ENCODE measurements at regions not wholly inside any gene's neighbourhood (a gene's known extent, or its start where the extent isn't known, plus 50 kb on each side); places are given as distances from the start of the nearest gene placed in this dataset.

GRCh38 chr10:28151636-28152035, 151.2 kb downstream of the MPP7 start:
- H3K9me3 ChIP-seq (ENCODE audit: control insufficient read depth in 2 of 2, insufficient read depth in 1 of 2, low read depth in 1 of 2, low read length in 1 of 2): no peaks in the 10 kb centered on the region
- no peaks in the 10 kb centered on the region for H3K4me1 ChIP-seq (ENCODE audit: control insufficient read depth in 2 of 2, insufficient read depth in 2 of 2, low read length in 1 of 2)
- H3K27ac ChIP-seq (ENCODE audit: low read depth in 2 of 2, low read length in 1 of 2): no peak overlapping the region
- H3K4me3 ChIP-seq (ENCODE audit: low read depth in 1 of 2, low read length in 2 of 2): no peak overlapping the region
- H3K27me3 ChIP-seq (ENCODE audit: control insufficient read depth in 1 of 2, insufficient read depth in 2 of 2, low read length in 2 of 2): no peaks in the 10 kb centered on the region
- H3K36me3 ChIP-seq (ENCODE audit: control insufficient read depth in 2 of 2, insufficient read depth in 2 of 2, low read length in 1 of 2): peaks cover 0 to 3% of the 10 kb centered on the region in 2 donors
- WGBS, 2 donors: 86 to 89% methylated on average over 3 of the region's 3 CpGs

GRCh38 chr10:28149746-28150145, 150.9 kb upstream of the ODAD2 start:
- whole genome bisulfite sequencing, 2 donors: 94 to 95% methylated on average over 7 of the region's 7 CpGs
- Histone ChIP-seq H3K4me3 (ENCODE audit: low read depth in 1 of 2, low read length in 2 of 2) (no peak overlapping the region), H3K36me3 (ENCODE audit: control insufficient read depth in 2 of 2, insufficient read depth in 2 of 2, low read length in 1 of 2) (peaks cover 0 to 3% of the 10 kb centered on the region in 2 donors), H3K9me3 (ENCODE audit: control insufficient read depth in 2 of 2, insufficient read depth in 1 of 2, low read depth in 1 of 2, low read length in 1 of 2) (no peaks in the 10 kb centered on the region), H3K4me1 (ENCODE audit: control insufficient read depth in 2 of 2, insufficient read depth in 2 of 2, low read length in 1 of 2) (no peaks in the 10 kb centered on the region), H3K27ac (ENCODE audit: low read depth in 2 of 2, low read length in 1 of 2) (no peak overlapping the region), H3K27me3 (ENCODE audit: control insufficient read depth in 1 of 2, insufficient read depth in 2 of 2, low read length in 2 of 2) (no peaks in the 10 kb centered on the region)

- Histone ChIP-seq H3K27ac (ENCODE audit: low read depth in 2 of 2, low read length in 1 of 2) (no peak overlapping the region), H3K9me3 (ENCODE audit: control insufficient read depth in 2 of 2, insufficient read depth in 1 of 2, low read depth in 1 of 2, low read length in 1 of 2) (no peaks in the 10 kb centered on the region), H3K36me3 (ENCODE audit: control insufficient read depth in 2 of 2, insufficient read depth in 2 of 2, low read length in 1 of 2) (peaks cover 0 to 3% of the 10 kb centered on the region in 2 donors), H3K27me3 (ENCODE audit: control insufficient read depth in 1 of 2, insufficient read depth in 2 of 2, low read length in 2 of 2) (no peaks in the 10 kb centered on the region), H3K4me3 (ENCODE audit: low read depth in 1 of 2, low read length in 2 of 2) (no peak overlapping the region), H3K4me1 (ENCODE audit: control insufficient read depth in 2 of 2, insufficient read depth in 2 of 2, low read length in 1 of 2) (no peaks in the 10 kb centered on the region)
- WGBS, 2 donors: 80 to 88% methylated on average over 4 of the region's 4 CpGs
Measured at GRCh38 chr10:28147706-28148105, 148.8 kb upstream of the ODAD2 start.

- no peak overlapping the region for H3K4me3 ChIP-seq (ENCODE audit: low read depth in 1 of 2, low read length in 2 of 2)
- H3K27ac ChIP-seq (ENCODE audit: low read depth in 2 of 2, low read length in 1 of 2): no peak overlapping the region
- H3K9me3 ChIP-seq (ENCODE audit: control insufficient read depth in 2 of 2, insufficient read depth in 1 of 2, low read depth in 1 of 2, low read length in 1 of 2): no peaks in the 10 kb centered on the region
- H3K36me3 ChIP-seq (ENCODE audit: control insufficient read depth in 2 of 2, insufficient read depth in 2 of 2, low read length in 1 of 2): no peaks in the 10 kb centered on the region
- no peaks in the 10 kb centered on the region for H3K4me1 ChIP-seq (ENCODE audit: control insufficient read depth in 2 of 2, insufficient read depth in 2 of 2, low read length in 1 of 2)
- H3K27me3 ChIP-seq (ENCODE audit: control insufficient read depth in 1 of 2, insufficient read depth in 2 of 2, low read length in 2 of 2): no peaks in the 10 kb centered on the region
- WGBS, 2 donors: 90 to 94% methylated on average over 2 of the region's 2 CpGs
Measured at GRCh38 chr10:28139138-28139537, 140.3 kb upstream of the ODAD2 start.

GRCh38 chr10:28137907-28138880, 139.3 kb upstream of the ODAD2 start:
- Histone ChIP-seq H3K27ac (ENCODE audit: low read depth in 2 of 2, low read length in 1 of 2) (no peak overlapping the region), H3K9me3 (ENCODE audit: control insufficient read depth in 2 of 2, insufficient read depth in 1 of 2, low read depth in 1 of 2, low read length in 1 of 2) (no peaks in the 10 kb centered on the region), H3K4me1 (ENCODE audit: control insufficient read depth in 2 of 2, insufficient read depth in 2 of 2, low read length in 1 of 2) (no peaks in the 10 kb centered on the region), H3K36me3 (ENCODE audit: control insufficient read depth in 2 of 2, insufficient read depth in 2 of 2, low read length in 1 of 2) (no peaks in the 10 kb centered on the region), H3K4me3 (ENCODE audit: low read depth in 1 of 2, low read length in 2 of 2) (no peak overlapping the region), H3K27me3 (ENCODE audit: control insufficient read depth in 1 of 2, insufficient read depth in 2 of 2, low read length in 2 of 2) (no peaks in the 10 kb centered on the region)
- WGBS, 2 donors: 58 to 70% methylated on average over 1 of the region's 1 CpG

- Histone ChIP-seq H3K36me3 (ENCODE audit: control insufficient read depth in 2 of 2, insufficient read depth in 2 of 2, low read length in 1 of 2) (no peaks in the 10 kb centered on the region), H3K9me3 (ENCODE audit: control insufficient read depth in 2 of 2, insufficient read depth in 1 of 2, low read depth in 1 of 2, low read length in 1 of 2) (no peaks in the 10 kb centered on the region), H3K27ac (ENCODE audit: low read depth in 2 of 2, low read length in 1 of 2) (no peak overlapping the region), H3K27me3 (ENCODE audit: control insufficient read depth in 1 of 2, insufficient read depth in 2 of 2, low read length in 2 of 2) (no peaks in the 10 kb centered on the region), H3K4me3 (ENCODE audit: low read depth in 1 of 2, low read length in 2 of 2) (no peak overlapping the region), H3K4me1 (ENCODE audit: control insufficient read depth in 2 of 2, insufficient read depth in 2 of 2, low read length in 1 of 2) (no peaks in the 10 kb centered on the region)
Measured at GRCh38 chr10:28135258-28135657, 136.4 kb upstream of the ODAD2 start.

GRCh38 chr10:28130267-28130666, 131.4 kb upstream of the ODAD2 start:
- WGBS, 2 donors: 59 to 69% methylated on average over 3 of the region's 3 CpGs

GRCh38 chr10:28127881-28128280, 129.0 kb upstream of the ODAD2 start:
- Histone ChIP-seq H3K9me3 (ENCODE audit: control insufficient read depth in 2 of 2, insufficient read depth in 1 of 2, low read depth in 1 of 2, low read length in 1 of 2) (no peaks in the 10 kb centered on the region), H3K4me3 (ENCODE audit: low read depth in 1 of 2, low read length in 2 of 2) (no peak overlapping the region), H3K36me3 (ENCODE audit: control insufficient read depth in 2 of 2, insufficient read depth in 2 of 2, low read length in 1 of 2) (peaks cover 0 to 2% of the 10 kb centered on the region in 2 donors), H3K27me3 (ENCODE audit: control insufficient read depth in 1 of 2, insufficient read depth in 2 of 2, low read length in 2 of 2) (no peaks in the 10 kb centered on the region), H3K4me1 (ENCODE audit: control insufficient read depth in 2 of 2, insufficient read depth in 2 of 2, low read length in 1 of 2) (no peaks in the 10 kb centered on the region), H3K27ac (ENCODE audit: low read depth in 2 of 2, low read length in 1 of 2) (no peak overlapping the region)
- 97% methylated on average over 3 of the region's 3 CpGs for WGBS, 2 donors

More at GRCh38 chr10:28130267-28130666, 131.4 kb upstream of the ODAD2 start:
- Histone ChIP-seq H3K27me3 (ENCODE audit: control insufficient read depth in 1 of 2, insufficient read depth in 2 of 2, low read length in 2 of 2) (no peaks in the 10 kb centered on the region), H3K27ac (ENCODE audit: low read depth in 2 of 2, low read length in 1 of 2) (no peak overlapping the region), H3K36me3 (ENCODE audit: control insufficient read depth in 2 of 2, insufficient read depth in 2 of 2, low read length in 1 of 2) (no peaks in the 10 kb centered on the region), H3K9me3 (ENCODE audit: control insufficient read depth in 2 of 2, insufficient read depth in 1 of 2, low read depth in 1 of 2, low read length in 1 of 2) (no peaks in the 10 kb centered on the region), H3K4me1 (ENCODE audit: control insufficient read depth in 2 of 2, insufficient read depth in 2 of 2, low read length in 1 of 2) (no peaks in the 10 kb centered on the region), H3K4me3 (ENCODE audit: low read depth in 1 of 2, low read length in 2 of 2) (no peak overlapping the region)

- Histone ChIP-seq H3K9me3 (ENCODE audit: control insufficient read depth in 2 of 2, insufficient read depth in 1 of 2, low read depth in 1 of 2, low read length in 1 of 2) (no peaks in the 10 kb centered on the region), H3K36me3 (ENCODE audit: control insufficient read depth in 2 of 2, insufficient read depth in 2 of 2, low read length in 1 of 2) (peaks cover 0 to 2% of the 10 kb centered on the region in 2 donors), H3K27me3 (ENCODE audit: control insufficient read depth in 1 of 2, insufficient read depth in 2 of 2, low read length in 2 of 2) (no peaks in the 10 kb centered on the region), H3K27ac (ENCODE audit: low read depth in 2 of 2, low read length in 1 of 2) (no peak overlapping the region), H3K4me1 (ENCODE audit: control insufficient read depth in 2 of 2, insufficient read depth in 2 of 2, low read length in 1 of 2) (no peaks in the 10 kb centered on the region), H3K4me3 (ENCODE audit: low read depth in 1 of 2, low read length in 2 of 2) (no peak overlapping the region)
Measured at GRCh38 chr10:28125701-28126100, 126.8 kb upstream of the ODAD2 start.

GRCh38 chr10:28120795-28121194, 121.9 kb upstream of the ODAD2 start:
- Histone ChIP-seq H3K4me1 (ENCODE audit: control insufficient read depth in 2 of 2, insufficient read depth in 2 of 2, low read length in 1 of 2) (no peaks in the 10 kb centered on the region), H3K4me3 (ENCODE audit: low read depth in 1 of 2, low read length in 2 of 2) (no peak overlapping the region), H3K9me3 (ENCODE audit: control insufficient read depth in 2 of 2, insufficient read depth in 1 of 2, low read depth in 1 of 2, low read length in 1 of 2) (no peaks in the 10 kb centered on the region), H3K36me3 (ENCODE audit: control insufficient read depth in 2 of 2, insufficient read depth in 2 of 2, low read length in 1 of 2) (peaks cover 0 to 2% of the 10 kb centered on the region in 2 donors), H3K27ac (ENCODE audit: low read depth in 2 of 2, low read length in 1 of 2) (peak overlapping the region in 1 of 2 donors; percentile 48), H3K27me3 (ENCODE audit: control insufficient read depth in 1 of 2, insufficient read depth in 2 of 2, low read length in 2 of 2) (no peaks in the 10 kb centered on the region)
- WGBS, 2 donors: 60 to 64% methylated on average over 4 of the region's 4 CpGs
